ENCODE measurements at regions not wholly inside any gene's neighbourhood (a gene's known extent, or its start where the extent isn't known, plus 50 kb on each side); places are given as distances from the start of the nearest gene placed in this dataset.

DNA sequence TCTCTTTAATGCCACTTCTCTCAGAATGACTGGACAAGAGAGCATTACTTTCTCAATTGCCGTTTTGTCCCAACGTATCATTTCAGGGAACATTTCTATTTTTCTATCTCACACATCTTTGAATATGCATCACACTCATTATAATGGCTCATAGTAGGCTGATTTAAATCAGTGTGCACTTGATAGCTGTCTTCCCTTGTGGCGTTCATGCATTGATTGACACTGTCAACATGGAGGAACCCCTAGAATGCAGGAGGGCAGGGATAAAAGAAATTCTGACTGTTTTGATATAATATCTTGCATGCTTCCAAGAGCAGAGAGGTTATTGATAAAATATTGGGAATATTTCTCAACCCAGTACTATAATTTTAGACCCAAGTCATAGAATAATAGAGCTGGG is 1528.9 kb upstream of the FLRT2 start:
- Histone ChIP-seq H3K9ac (ENCODE audit: low read length) (no peak overlapping the region), H3K79me1 (replicated peaks; ENCODE audit: low read length, poor library complexity, severe bottlenecking) (no peaks in the 10 kb centered on the region), H3K18ac (ENCODE audit: low read depth in 1 of 2, low read length in 2 of 2) (no peak overlapping the region), H2BK15ac (ENCODE audit: low read depth, poor library complexity, severe bottlenecking) (no peak overlapping the region), H2BK120ac (ENCODE audit: low read depth, low read length) (no peak overlapping the region), H3K4me1 (ENCODE audit: control insufficient read depth, insufficient read depth, low read depth, low read length) (no peaks in the 10 kb centered on the region), H3K23ac (ENCODE audit: low read length in 2 of 2) (no peak overlapping the region), H3K9me3 (ENCODE audit: control insufficient read depth, low read length) (no peaks in the 10 kb centered on the region), H3K36me3 (ENCODE audit: control insufficient read depth in 1 of 2, insufficient read depth in 2 of 2, low read depth in 1 of 2, low read length in 2 of 2) (no peaks in the 10 kb centered on the region), H4K8ac (ENCODE audit: low read length) (no peak overlapping the region), H3K27ac (ENCODE audit: low read length, poor library complexity, severe bottlenecking) (no peak overlapping the region), H2BK5ac (ENCODE audit: low read depth, low read length, poor library complexity, severe bottlenecking) (no peak overlapping the region), H3K4me3 (ENCODE audit: insufficient read depth in 1 of 2, low read depth in 1 of 2, low read length in 2 of 2) (no peak overlapping the region), H3K4me2 (ENCODE audit: low read length, poor library complexity, severe bottlenecking) (no peak overlapping the region), H3K27me3 (ENCODE audit: control insufficient read depth in 1 of 2, insufficient read depth in 1 of 2, low read length in 2 of 2) (no peaks in the 10 kb centered on the region), H3K14ac (ENCODE audit: low read length in 2 of 2) (no peak overlapping the region), H2BK12ac (ENCODE audit: low read length in 2 of 2) (no peak overlapping the region), H2AK5ac (ENCODE audit: low read length, severe bottlenecking) (no peak overlapping the region), H2AFZ (ENCODE audit: low read depth, low read length) (no peak overlapping the region), H4K91ac (ENCODE audit: low read length) (no peak overlapping the region), H3K4ac (ENCODE audit: low read depth in 1 of 2, low read length in 2 of 2) (no peak overlapping the region)
- DNase-seq = no peak
- 100% methylated on average over 3 of the region's 3 CpGs for WGBS

DNA sequence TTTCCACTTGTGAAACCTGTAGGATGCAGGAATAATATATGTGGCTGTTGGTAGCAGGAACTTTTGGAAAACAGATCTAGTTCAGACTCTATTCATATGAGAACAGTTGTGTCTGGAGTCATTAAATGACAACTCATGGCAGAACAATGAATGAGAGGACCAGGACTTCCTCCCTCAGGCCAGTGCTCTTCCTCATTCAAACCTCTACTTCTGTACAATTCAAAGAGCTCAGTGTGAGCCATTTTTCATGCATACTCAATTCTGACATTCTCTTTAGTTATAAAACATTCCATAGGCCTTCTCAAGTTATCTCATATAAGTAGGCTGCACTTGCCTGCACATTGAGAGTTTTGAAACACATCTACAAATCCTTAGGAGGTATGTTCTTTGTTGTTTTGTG is 1526.6 kb upstream of the FLRT2 start:
- Histone ChIP-seq H4K91ac (ENCODE audit: low read length) (no peak overlapping the region), H3K4me2 (ENCODE audit: low read length, poor library complexity, severe bottlenecking) (no peak overlapping the region), H3K18ac (ENCODE audit: low read depth in 1 of 2, low read length in 2 of 2) (no peak overlapping the region), H2AK5ac (ENCODE audit: low read length, severe bottlenecking) (no peak overlapping the region), H2BK120ac (ENCODE audit: low read depth, low read length) (no peak overlapping the region), H3K9me3 (ENCODE audit: control insufficient read depth, low read length) (no peaks in the 10 kb centered on the region), H3K27ac (ENCODE audit: low read length, poor library complexity, severe bottlenecking) (no peak overlapping the region), H2BK12ac (ENCODE audit: low read length in 2 of 2) (no peak overlapping the region), H3K14ac (ENCODE audit: low read length in 2 of 2) (no peak overlapping the region), H3K36me3 (ENCODE audit: control insufficient read depth in 1 of 2, insufficient read depth in 2 of 2, low read depth in 1 of 2, low read length in 2 of 2) (no peaks in the 10 kb centered on the region), H2BK15ac (ENCODE audit: low read depth, poor library complexity, severe bottlenecking) (no peak overlapping the region), H3K4ac (ENCODE audit: low read depth in 1 of 2, low read length in 2 of 2) (no peak overlapping the region), H3K9ac (ENCODE audit: low read length) (no peak overlapping the region), H3K4me3 (ENCODE audit: insufficient read depth in 1 of 2, low read depth in 1 of 2, low read length in 2 of 2) (no peak overlapping the region), H3K79me1 (replicated peaks; ENCODE audit: low read length, poor library complexity, severe bottlenecking) (no peaks in the 10 kb centered on the region), H4K8ac (ENCODE audit: low read length) (no peak overlapping the region), H3K27me3 (ENCODE audit: control insufficient read depth in 1 of 2, insufficient read depth in 1 of 2, low read length in 2 of 2) (no peaks in the 10 kb centered on the region), H3K4me1 (ENCODE audit: control insufficient read depth, insufficient read depth, low read depth, low read length) (no peaks in the 10 kb centered on the region), H2AFZ (ENCODE audit: low read depth, low read length) (no peak overlapping the region), H3K23ac (ENCODE audit: low read length in 2 of 2) (no peak overlapping the region), H2BK5ac (ENCODE audit: low read depth, low read length, poor library complexity, severe bottlenecking) (no peak overlapping the region)
- no peak for DNase-seq

DNA sequence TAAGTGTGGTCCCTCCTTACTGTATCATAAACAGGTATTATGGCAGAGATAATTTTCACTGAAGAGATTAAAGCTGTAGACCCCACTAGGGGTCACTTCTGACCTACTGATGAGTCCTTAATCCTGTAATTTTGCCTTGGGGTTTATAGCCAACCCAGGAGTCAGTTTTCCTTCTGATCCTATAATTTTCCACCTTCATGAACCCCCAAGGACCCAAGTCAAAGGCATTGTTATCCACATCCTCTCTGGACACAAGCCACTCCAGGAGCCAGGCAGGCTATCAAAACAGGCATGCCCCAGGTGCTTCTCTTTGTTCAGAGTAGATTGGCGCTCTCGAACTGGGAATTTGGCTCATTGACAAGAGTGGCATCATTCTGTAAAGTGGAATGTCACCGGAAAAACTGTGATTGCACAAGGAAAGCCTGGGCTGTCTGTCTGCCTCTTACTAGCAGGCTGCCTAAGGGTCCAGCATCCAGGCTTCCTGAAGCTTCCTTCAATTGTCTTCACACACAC is 1523.2 kb upstream of the FLRT2 start:
- H3K14ac ChIP-seq (ENCODE audit: low read length in 2 of 2) = no peak overlapping the region

DNA sequence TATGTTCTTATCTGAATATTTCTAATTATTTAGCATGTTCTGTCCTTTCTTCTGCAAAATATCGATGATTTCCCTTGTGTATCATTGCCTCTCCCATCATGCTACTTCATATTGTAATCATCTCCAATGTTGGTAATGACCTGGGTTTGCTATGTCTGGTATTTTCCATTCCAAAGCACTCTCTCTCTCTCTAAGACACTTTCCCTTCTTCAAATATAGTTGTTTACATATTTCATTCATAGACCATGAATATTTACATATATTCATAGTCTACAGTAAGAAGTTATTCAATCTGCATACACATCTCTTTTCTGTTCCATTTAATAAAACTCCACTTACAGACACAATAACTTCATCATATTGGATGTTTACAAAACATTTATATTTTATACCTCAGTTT is 1516.5 kb upstream of the FLRT2 start:
- Histone ChIP-seq H2BK120ac (ENCODE audit: low read depth, low read length) (no peak overlapping the region), H3K4me2 (ENCODE audit: low read length, poor library complexity, severe bottlenecking) (no peak overlapping the region), H2BK12ac (ENCODE audit: low read length in 2 of 2) (no peak overlapping the region), H3K18ac (ENCODE audit: low read depth in 1 of 2, low read length in 2 of 2) (no peak overlapping the region), H3K4me1 (ENCODE audit: control insufficient read depth, insufficient read depth, low read depth, low read length) (no peaks in the 10 kb centered on the region), H3K4me3 (ENCODE audit: insufficient read depth in 1 of 2, low read depth in 1 of 2, low read length in 2 of 2) (no peak overlapping the region), H3K9me3 (ENCODE audit: control insufficient read depth, low read length) (no peaks in the 10 kb centered on the region), H2AFZ (ENCODE audit: low read depth, low read length) (no peak overlapping the region), H3K79me1 (replicated peaks; ENCODE audit: low read length, poor library complexity, severe bottlenecking) (no peaks in the 10 kb centered on the region), H3K4ac (ENCODE audit: low read depth in 1 of 2, low read length in 2 of 2) (no peak overlapping the region), H3K14ac (ENCODE audit: low read length in 2 of 2) (no peak overlapping the region), H2BK15ac (ENCODE audit: low read depth, poor library complexity, severe bottlenecking) (no peak overlapping the region), H3K36me3 (ENCODE audit: control insufficient read depth in 1 of 2, insufficient read depth in 2 of 2, low read depth in 1 of 2, low read length in 2 of 2) (no peaks in the 10 kb centered on the region), H2AK5ac (ENCODE audit: low read length, severe bottlenecking) (no peak overlapping the region), H3K23ac (ENCODE audit: low read length in 2 of 2) (no peak overlapping the region), H3K27ac (ENCODE audit: low read length, poor library complexity, severe bottlenecking) (no peak overlapping the region), H3K9ac (ENCODE audit: low read length) (no peak overlapping the region), H4K8ac (ENCODE audit: low read length) (no peak overlapping the region), H4K91ac (ENCODE audit: low read length) (no peak overlapping the region), H2BK5ac (ENCODE audit: low read depth, low read length, poor library complexity, severe bottlenecking) (no peak overlapping the region), H3K27me3 (ENCODE audit: control insufficient read depth in 1 of 2, insufficient read depth in 1 of 2, low read length in 2 of 2) (no peaks in the 10 kb centered on the region)
- no peak for DNase-seq
- 78% methylated on average over 1 of the region's 1 CpG for WGBS

More for the DNA sequence above, 1523.2 kb upstream of the FLRT2 start:
- 95% methylated on average over 3 of the region's 3 CpGs for WGBS
- H3K23ac ChIP-seq (ENCODE audit: low read length in 2 of 2) = no peak overlapping the region
- H2BK5ac ChIP-seq (ENCODE audit: low read depth, low read length, poor library complexity, severe bottlenecking) = no peak overlapping the region
- no peak overlapping the region for H2BK15ac ChIP-seq (ENCODE audit: low read depth, poor library complexity, severe bottlenecking)
- H2AK5ac ChIP-seq (ENCODE audit: low read length, severe bottlenecking) = no peak overlapping the region
- no peak overlapping the region for H3K9ac ChIP-seq (ENCODE audit: low read length)
- H3K79me1 ChIP-seq (replicated peaks; ENCODE audit: low read length, poor library complexity, severe bottlenecking) = no peaks in the 10 kb centered on the region
- no peak overlapping the region for H2AFZ ChIP-seq (ENCODE audit: low read depth, low read length)
- no peak for DNase-seq
- H3K27me3 ChIP-seq (ENCODE audit: control insufficient read depth in 1 of 2, insufficient read depth in 1 of 2, low read length in 2 of 2) = no peaks in the 10 kb centered on the region
- H3K4me2 ChIP-seq (ENCODE audit: low read length, poor library complexity, severe bottlenecking) = no peak overlapping the region
- no peak overlapping the region for H3K18ac ChIP-seq (ENCODE audit: low read depth in 1 of 2, low read length in 2 of 2)
- H3K27ac ChIP-seq (ENCODE audit: low read length, poor library complexity, severe bottlenecking) = no peak overlapping the region
- H4K8ac ChIP-seq (ENCODE audit: low read length) = no peak overlapping the region
- H2BK120ac ChIP-seq (ENCODE audit: low read depth, low read length) = no peak overlapping the region
- H3K9me3 ChIP-seq (ENCODE audit: control insufficient read depth, low read length) = no peaks in the 10 kb centered on the region
- no peak overlapping the region for H3K4ac ChIP-seq (ENCODE audit: low read depth in 1 of 2, low read length in 2 of 2)
- no peaks in the 10 kb centered on the region for H3K4me1 ChIP-seq (ENCODE audit: control insufficient read depth, insufficient read depth, low read depth, low read length)
- no peak overlapping the region for H2BK12ac ChIP-seq (ENCODE audit: low read length in 2 of 2)
- no peaks in the 10 kb centered on the region for H3K36me3 ChIP-seq (ENCODE audit: control insufficient read depth in 1 of 2, insufficient read depth in 2 of 2, low read depth in 1 of 2, low read length in 2 of 2)
- no peak overlapping the region for H3K4me3 ChIP-seq (ENCODE audit: insufficient read depth in 1 of 2, low read depth in 1 of 2, low read length in 2 of 2)
- no peak overlapping the region for H4K91ac ChIP-seq (ENCODE audit: low read length)
